ENCODE measurements at regions not wholly inside any gene's neighbourhood (a gene's known extent, or its start where the extent isn't known, plus 50 kb on each side); places are given as distances from the start of the nearest gene placed in this dataset.

- H2AFZ ChIP-seq (ENCODE audit: low read depth) = no peak overlapping the region
- H3K4me2 ChIP-seq = no peak overlapping the region
- H3K27ac ChIP-seq (ENCODE audit: low read depth in 2 of 2, low read length in 1 of 2) = no peak overlapping the region
- H3K9me2 ChIP-seq = no peaks in the 10 kb centered on the region
- no peaks in the 10 kb centered on the region for H3K9me3 ChIP-seq
- DNase-seq = no peak
- H3K4me1 ChIP-seq (ENCODE audit: control insufficient read depth in 1 of 2, insufficient read depth in 2 of 2, low read depth in 1 of 2, low read length in 1 of 2) = peaks cover 0 to 7% of the 10 kb centered on the region in 2 experiments; a peak in 2 of 4 replicates
- H4K20me1 ChIP-seq (ENCODE audit: insufficient read depth) = no peaks in the 10 kb centered on the region
- no peaks in the 10 kb centered on the region for H3K36me3 ChIP-seq (replicated peaks in 1 of 2; ENCODE audit: control insufficient read depth in 1 of 2, insufficient read depth in 2 of 2, low read length in 1 of 2)
- no peaks in the 10 kb centered on the region for H3F3A ChIP-seq (replicated peaks; ENCODE audit: insufficient read depth)
- TF ChIP-seq TCF12 (IDR thresholded peaks at IDR 0.05) = 0 out of 2 replicates have a peak, but pooled peaks have one; percentile 21
- TF ChIP-seq NRF1 (IDR thresholded peaks at IDR 0.05; ENCODE audit: low read depth, low read length) = no peak
- TF ChIP-seq ELF1 (IDR thresholded peaks at IDR 0.05) = peak; percentile 54; the same call in 1 of the 2 replicates
- no peaks in the 10 kb centered on the region for H3K79me2 ChIP-seq (ENCODE audit: insufficient read depth)
- CTCF ChIA-PET = interaction anchor here (1.1 kb wide), 1 partner anchor 22 kb away, joined by 4 read pairs; no protein-coding TSS in a partner anchor
- H3K4me3 ChIP-seq (ENCODE audit: low read depth in 2 of 2, low read length in 1 of 2) = no peak overlapping the region
- POLR2A ChIA-PET = no interaction called here
- H3K9ac ChIP-seq = no peak overlapping the region
- 40% methylated on average over 4 of the region's 4 CpGs for WGBS (ENCODE audit: low lambda C conversion rate)
- no peaks in the 10 kb centered on the region for H3K27me3 ChIP-seq (ENCODE audit: insufficient read depth)
These were observed 161.6 kb upstream of the PTBP2 start for GRCh38 chr1:96559707-96560596.

- DNase-seq = no peak
- Histone ChIP-seq H3K27me3 (ENCODE audit: insufficient read depth) (no peaks in the 10 kb centered on the region), H3K9ac (no peak overlapping the region), H4K20me1 (ENCODE audit: insufficient read depth) (no peaks in the 10 kb centered on the region), H3F3A (replicated peaks; ENCODE audit: insufficient read depth) (no peaks in the 10 kb centered on the region), H3K36me3 (replicated peaks in 1 of 2; ENCODE audit: control insufficient read depth in 1 of 2, insufficient read depth in 2 of 2, low read length in 1 of 2) (no peaks in the 10 kb centered on the region), H3K9me3 (no peaks in the 10 kb centered on the region), H3K9me2 (no peaks in the 10 kb centered on the region), H2AFZ (ENCODE audit: low read depth) (no peak overlapping the region), H3K4me3 (ENCODE audit: low read depth in 2 of 2, low read length in 1 of 2) (no peak overlapping the region), H3K4me2 (no peak overlapping the region), H3K4me1 (ENCODE audit: control insufficient read depth in 1 of 2, insufficient read depth in 2 of 2, low read depth in 1 of 2, low read length in 1 of 2) (peaks cover 0 to 7% of the 10 kb centered on the region in 2 experiments; a peak in 2 of 4 replicates), H3K79me2 (ENCODE audit: insufficient read depth) (no peaks in the 10 kb centered on the region), H3K27ac (ENCODE audit: low read depth in 2 of 2, low read length in 1 of 2) (no peak overlapping the region)
- POLR2A ChIA-PET = no interaction called here
- no peak for TF ChIP-seq POLR2AphosphoS5 (IDR thresholded peaks at IDR 0.05; ENCODE audit: low read depth, low read length)
- no peak for TF ChIP-seq TAF1 (IDR thresholded peaks at IDR 0.05; ENCODE audit: borderline replicate concordance, low read depth, low read length)
- TF ChIP-seq USF2 (IDR thresholded peaks at IDR 0.05; ENCODE audit: borderline replicate concordance, low read depth, low read length) = no peak
- no peak for TF ChIP-seq PBX3 (IDR thresholded peaks at IDR 0.05)
- TF ChIP-seq MXI1 (IDR thresholded peaks at IDR 0.05; ENCODE audit: low read depth, low read length) = no peak
- no peak for TF ChIP-seq RCOR1 (IDR thresholded peaks at IDR 0.05; ENCODE audit: low read length)
- no peak for TF ChIP-seq ELF1 (IDR thresholded peaks at IDR 0.05)
- TF ChIP-seq MAX (IDR thresholded peaks at IDR 0.05; ENCODE audit: low read depth) = no peak
- no peak for TF ChIP-seq GATA2 (CRISPR knock-in tag; IDR thresholded peaks at IDR 0.05)
- TF ChIP-seq USF1 (IDR thresholded peaks at IDR 0.05; ENCODE audit: borderline replicate concordance, low read depth) = no peak
- TF ChIP-seq IRF3 (IDR thresholded peaks at IDR 0.05; ENCODE audit: low read depth, low read length) = no peak
- TF ChIP-seq NFIC (IDR thresholded peaks at IDR 0.05; ENCODE audit: borderline replicate concordance) = no peak
- TF ChIP-seq GABPA (IDR thresholded peaks at IDR 0.05; ENCODE audit: low read depth) = no peak
- TF ChIP-seq CHD2 (IDR thresholded peaks at IDR 0.05; ENCODE audit: low read length, partially characterized antibody) = no peak
- no peak for TF ChIP-seq REST (IDR thresholded peaks at IDR 0.05; ENCODE audit: low read depth, low read length)
- no peak for TF ChIP-seq RAD21 (IDR thresholded peaks at IDR 0.05; ENCODE audit: low read length)
- no peak for TF ChIP-seq FOSL2 (IDR thresholded peaks at IDR 0.05; ENCODE audit: borderline replicate concordance, low read depth)
- CTCF ChIA-PET = no interaction called here
These were observed 159.5 kb upstream of the PTBP2 start for GRCh38 chr1:96562094-96562493.

Measured in SK-N-SH (cell line).